ENCODE measurements at regions not wholly inside any gene's neighbourhood (a gene's known extent, or its start where the extent isn't known, plus 50 kb on each side); places are given as distances from the start of the nearest gene placed in this dataset.

DNA sequence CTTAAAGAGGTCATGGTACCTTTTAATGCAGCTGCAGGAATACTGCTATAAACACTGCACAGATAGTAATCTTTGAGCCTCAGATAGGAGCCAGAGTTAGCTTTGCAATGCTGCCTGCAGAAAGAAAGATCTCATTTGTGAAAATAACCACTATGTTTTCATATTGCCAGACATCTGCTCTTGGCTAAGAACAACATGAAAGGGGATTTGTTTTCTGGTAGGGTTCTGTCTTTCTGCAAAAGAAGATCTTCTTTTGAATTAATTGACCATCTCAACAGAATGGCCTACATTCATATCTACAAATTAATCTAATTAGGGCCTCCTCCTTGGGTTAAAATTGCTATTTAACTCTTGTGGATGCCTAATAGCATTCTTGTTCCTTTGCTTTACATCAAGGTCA, 177.6 kb upstream of the DPYD start:
- TF ChIP-seq CTCF (IDR thresholded peaks at IDR 0.05) (no peak), POLR2A (IDR thresholded peaks at IDR 0.05) (no peak)

Data from adrenal gland (tissue), 5 donors.